IPS-NIHi7 (cell line): ENCODE measurements at regions not wholly inside any gene's neighbourhood (a gene's known extent, or its start where the extent isn't known, plus 50 kb on each side); places are given as distances from the start of the nearest gene placed in this dataset.
"Not testable (repeated sequence)": the region's sequence is repeated elsewhere in the genome, so short reads cannot be mapped to it uniquely, and the experiment has no call there.

ENCODE experiments used
- DNase-seq: peaks from one replicate; pipeline ENCODE4 v3.0.0; 2012; ENCODE audit warnings: mixed read lengths; ENCODE audit errors: extremely low spot score

DNA sequence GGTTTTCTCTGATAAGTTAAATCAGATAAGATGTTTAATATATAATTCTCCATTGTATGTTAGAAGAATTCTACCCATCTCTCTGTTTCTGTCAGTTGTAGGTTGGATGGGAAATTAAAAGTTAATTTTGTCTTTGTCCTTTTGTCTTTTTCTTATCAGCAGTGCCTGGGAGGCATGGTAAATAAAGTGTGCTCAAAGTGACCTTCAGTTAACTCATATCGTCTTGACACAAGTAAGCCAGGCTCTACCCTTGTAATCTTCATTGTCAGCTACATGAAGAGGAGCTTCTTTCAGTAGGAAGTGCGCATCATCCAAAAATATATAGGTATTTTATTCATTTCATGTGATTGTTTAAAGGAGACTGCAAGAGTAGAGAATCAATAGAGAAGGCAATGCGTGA is 138.9 kb upstream of the NRIP1 start:
- no peak for DNase-seq

- DNase-seq, result no peak
Measured at GRCh38 chr21:15204140-15204969, 139.6 kb upstream of the NRIP1 start.

DNA sequence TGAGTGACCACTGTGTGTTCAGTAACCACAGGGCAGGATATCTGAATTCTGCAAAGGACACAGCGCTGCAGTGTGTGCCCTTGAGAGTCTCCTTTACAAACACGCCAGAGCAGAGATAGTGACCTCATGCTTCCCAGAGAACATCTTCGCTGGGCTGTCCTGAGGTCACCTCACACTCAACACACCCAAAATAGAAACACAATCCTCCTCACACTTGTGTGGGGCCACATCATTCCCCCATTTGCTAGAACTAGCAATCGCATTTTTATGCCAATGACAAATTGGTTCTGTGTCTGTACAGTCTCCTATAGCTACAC is 140.1 kb upstream of the NRIP1 start:
- no peak for DNase-seq

DNA sequence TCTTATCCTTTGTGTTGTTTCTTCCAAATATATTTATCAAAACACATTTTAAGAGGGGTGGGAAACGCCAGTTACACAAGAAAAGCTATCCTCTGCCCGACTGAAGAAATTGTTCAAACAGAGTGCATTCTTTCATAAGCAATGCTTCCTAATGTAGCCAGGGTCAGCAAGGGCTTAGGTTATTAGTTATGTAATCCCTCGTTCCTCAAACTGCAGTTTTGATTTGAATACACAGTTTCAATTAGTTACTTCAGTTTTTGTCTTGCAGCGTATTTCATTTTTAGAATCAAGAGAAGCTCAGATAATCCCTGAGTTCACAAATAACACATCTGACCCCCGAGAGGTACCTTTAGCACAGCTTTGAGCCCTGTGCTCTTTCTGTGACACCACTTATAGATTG is 141.7 kb upstream of the NRIP1 start:
- no peak for DNase-seq

- DNase-seq, result no peak
Measured at GRCh38 chr21:15207231-15207630, 142.4 kb upstream of the NRIP1 start.

- DNase-seq, result no peak
Measured at GRCh38 chr21:15207635-15208370, 143.0 kb upstream of the NRIP1 start.

DNA sequence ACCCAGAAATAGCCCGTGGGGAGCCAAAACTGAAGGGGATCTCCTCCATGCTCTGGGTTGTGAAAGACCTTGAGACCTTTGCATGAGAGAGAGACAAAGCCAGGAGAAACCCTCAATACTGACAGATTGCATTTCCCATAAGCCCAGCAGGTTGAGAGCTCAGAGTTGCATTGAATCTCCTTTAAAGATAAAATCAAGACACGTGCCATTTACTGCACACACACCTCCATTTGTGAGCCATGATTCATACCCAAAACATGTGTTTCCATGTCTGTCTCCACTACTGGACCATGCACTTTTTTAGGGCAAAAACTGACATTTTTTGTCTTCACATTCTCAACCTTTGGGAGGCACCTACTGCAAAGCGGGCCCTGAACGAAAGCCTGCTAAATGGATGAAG is 144.0 kb upstream of the NRIP1 start:
- no peak for DNase-seq

GRCh38 chr21:15209224-15209623 is 144.4 kb upstream of the NRIP1 start:
- DNase-seq, result no peak

- DNase-seq, result no peak
Measured at GRCh38 chr21:15210235-15210678, 145.5 kb upstream of the NRIP1 start.

GRCh38 chr21:15211491-15212133 is 146.8 kb upstream of the NRIP1 start:
- DNase-seq, result no peak

DNA sequence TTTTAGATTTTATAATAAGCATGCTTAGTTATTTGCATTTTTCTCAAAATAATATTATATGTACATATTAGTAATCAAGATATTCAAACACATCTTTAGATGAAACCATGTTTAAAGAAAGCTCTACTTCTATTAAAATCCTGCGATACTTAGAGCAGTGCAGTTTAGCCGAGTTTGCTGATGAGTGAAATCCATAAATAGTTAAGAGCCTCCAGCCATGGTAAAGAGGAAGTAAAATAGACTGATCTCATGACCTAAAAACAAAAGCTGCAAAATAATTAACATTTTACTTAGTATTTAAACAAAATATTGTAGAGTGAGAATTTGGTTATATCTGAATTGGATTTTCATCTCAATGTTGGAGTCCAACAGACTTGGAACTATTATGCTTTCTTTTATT is 147.4 kb upstream of the NRIP1 start:
- DNase-seq, result no peak

- DNase-seq, result not testable (repeated sequence)
Measured at GRCh38 chr21:15218476-15218875, 153.7 kb upstream of the NRIP1 start.

DNA sequence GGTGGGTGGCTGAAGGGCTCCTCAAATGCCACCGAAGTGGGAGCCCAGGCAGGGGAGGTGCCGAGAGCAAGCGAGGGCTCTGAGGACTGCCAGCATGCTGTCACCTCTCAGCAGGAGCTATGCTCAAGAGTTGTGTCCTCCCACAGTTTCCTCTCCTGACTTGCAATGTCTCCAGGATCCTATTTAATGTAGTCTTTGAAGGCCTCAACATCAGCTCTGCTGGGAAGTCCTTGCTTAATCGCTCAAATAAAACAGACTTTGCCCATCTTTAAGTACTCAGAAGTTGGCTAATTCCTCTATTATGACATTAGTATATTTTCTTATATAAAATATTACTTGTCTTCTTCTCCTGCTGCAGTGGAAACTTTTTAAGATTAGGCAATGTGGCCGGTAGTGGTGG is 154.2 kb upstream of the NRIP1 start:
- no peak for DNase-seq

DNA sequence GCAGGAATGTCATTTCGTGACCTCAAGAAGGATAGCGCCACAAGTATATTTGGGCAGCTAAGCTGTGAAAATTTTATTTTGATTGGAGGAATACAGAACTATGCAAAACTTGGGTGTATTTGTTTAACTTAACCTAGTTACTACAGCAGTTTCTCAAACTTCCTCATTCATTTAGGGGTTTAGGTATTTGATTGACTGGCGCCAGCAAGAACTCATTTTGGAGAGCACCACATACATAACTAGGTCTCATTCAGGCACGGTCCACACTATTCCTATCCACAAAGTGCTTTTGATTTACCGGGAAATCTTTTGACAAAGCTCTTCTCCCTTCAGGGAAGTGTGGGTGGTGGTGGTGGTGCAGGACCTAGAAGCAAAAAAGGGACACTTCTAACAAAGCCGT is 155.1 kb upstream of the NRIP1 start:
- no peak for DNase-seq

DNA sequence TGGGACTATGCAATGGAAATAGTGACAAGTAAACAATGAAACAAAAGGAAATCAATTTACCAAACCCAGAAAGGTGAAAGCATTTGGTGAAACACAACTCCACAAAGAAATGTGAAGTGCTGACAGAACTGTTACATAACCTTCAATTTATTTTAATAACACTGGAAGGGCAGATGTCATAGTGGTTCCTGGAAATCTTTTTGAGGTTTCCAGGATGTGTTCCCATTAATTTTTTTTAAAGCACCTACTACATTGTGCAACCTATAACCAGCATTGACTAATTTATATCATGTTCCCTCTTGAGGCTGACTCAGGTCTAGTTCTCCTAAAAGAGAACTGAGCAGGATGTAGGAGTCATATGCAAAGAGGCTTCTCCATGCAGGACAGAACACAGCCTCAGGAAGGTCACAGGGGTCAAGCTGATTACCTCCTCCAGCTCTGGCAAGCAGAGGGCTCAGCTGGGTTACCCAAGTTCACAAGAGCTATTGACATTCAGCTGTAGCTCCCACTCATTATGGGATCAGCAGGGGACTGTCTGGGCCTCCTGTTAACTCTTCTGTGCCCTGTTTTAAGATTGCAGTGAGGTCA is 157.1 kb upstream of the NRIP1 start:
- peak; percentile 83 for DNase-seq

GRCh38 chr21:15222707-15223106 is 157.9 kb upstream of the NRIP1 start:
- no peak for DNase-seq

- DNase-seq, result no peak
Measured at GRCh38 chr21:15224346-15225086, 159.7 kb upstream of the NRIP1 start.

DNA sequence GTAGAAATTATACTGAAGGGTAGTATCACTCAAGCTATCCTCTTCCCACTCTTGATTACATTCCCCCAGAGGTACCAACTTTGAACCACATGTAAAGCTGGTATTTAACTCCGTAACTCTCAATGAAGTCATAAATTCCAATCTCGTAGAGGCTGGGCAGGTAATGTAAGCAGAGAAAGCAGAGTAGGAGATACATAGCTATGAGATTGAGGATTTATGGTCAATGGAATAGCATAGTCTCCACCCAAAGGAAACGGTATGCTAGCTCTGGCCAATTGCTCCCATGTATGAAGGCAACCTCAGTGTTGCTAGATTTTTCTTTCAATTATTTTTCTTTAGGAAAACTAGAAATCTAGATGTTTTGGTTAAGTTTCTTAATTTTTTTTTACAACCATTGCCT is 163.1 kb upstream of the NRIP1 start:
- DNase-seq, result no peak

DNA sequence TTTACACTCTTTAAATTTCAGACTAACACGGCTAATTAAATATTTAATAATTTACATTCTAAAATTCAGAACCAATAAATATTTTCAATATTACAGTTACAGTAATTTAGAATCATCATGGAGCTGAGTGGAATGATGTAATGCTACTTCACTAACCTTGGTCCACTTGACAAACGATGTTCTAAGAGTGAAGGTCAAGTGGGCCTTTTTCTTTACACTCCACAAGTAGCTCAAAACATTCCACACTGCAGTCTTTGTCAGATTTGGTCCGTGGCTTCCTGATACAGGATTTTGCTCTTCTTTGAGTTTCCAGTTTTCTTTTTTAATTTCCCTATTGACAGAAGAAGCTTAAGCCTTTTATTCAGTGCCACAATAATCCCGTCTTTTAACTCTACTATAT is 164.6 kb upstream of the NRIP1 start:
- DNase-seq, result no peak

DNA sequence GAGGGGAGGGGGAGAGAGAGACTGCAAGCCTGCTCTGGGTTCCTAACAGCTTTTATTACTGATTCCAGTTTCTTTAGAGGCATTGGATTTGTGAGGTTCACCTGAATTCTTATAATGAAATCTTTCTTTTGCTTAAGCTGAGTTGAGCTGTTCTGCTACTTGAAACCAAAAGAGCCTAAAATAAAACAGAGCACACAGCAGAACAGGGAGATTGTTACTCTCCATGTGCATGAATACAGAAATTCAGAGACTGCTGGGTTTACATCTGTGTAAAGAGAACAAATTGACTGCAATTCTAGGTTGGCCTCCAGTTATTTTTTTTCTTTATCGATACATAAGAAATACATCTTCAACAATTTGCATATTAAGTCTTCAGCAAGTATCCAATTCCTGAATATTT is 168.8 kb upstream of the NRIP1 start:
- no peak for DNase-seq

DNA sequence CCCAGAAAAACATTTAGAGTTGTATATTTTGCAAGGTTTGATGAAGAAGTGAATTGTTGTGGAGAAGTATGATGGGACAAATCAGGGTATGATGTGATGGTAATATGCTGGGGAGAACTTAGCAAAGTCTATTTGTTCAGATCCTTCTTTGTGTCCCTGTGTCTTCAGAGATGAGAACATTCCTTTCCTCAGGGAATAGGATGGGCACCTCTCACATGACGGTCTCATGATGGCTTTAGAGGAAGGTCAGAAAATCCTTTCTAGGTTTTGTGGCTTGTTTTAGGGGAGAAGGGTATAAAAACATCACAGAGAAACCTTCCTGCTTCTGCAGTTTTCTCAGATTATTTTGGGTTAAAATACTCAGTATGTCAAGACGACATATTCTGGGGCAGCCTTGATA is 171.3 kb upstream of the NRIP1 start:
- no peak for DNase-seq

GRCh38 chr21:15240848-15241247 is 176.0 kb upstream of the NRIP1 start:
- DNase-seq, result no peak
